ENCODE measurements at regions not wholly inside any gene's neighbourhood (a gene's known extent, or its start where the extent isn't known, plus 50 kb on each side); places are given as distances from the start of the nearest gene placed in this dataset.

DNA sequence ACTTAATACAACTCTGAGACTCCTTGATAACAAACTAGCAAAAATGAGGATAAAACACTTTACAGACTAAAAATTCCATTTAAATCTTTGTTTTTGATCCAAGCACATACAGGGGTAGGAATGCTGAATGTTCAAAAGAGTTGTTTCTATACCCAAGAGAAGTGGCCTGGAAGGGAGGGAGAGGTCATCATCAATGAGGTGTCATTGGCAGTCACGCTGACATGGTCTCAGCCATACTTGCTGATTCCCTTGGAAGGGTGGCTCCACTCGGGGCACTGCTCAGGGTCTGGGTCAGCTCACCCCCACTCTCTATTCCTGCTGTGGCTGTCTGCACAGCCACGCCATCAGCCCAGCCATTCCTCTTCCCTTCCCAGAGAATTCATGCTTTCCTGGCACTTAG, 105.2 kb upstream of the PELI1 start:
- Histone ChIP-seq H3K27me3 (ENCODE audit: control insufficient read depth in 2 of 2, insufficient read depth in 2 of 2, low read length in 2 of 2) (no peaks in the 10 kb centered on the region), H3K4me3 (replicated peaks in 1 of 3; ENCODE audit: low read depth in 2 of 3, low read length in 3 of 3) (no peak overlapping the region), H3K27ac (ENCODE audit: low read depth in 1 of 2, low read length in 2 of 2) (no peak overlapping the region), H4K20me1 (ENCODE audit: insufficient read depth, low read length) (no peaks in the 10 kb centered on the region), H3K36me3 (replicated peaks in 1 of 2; ENCODE audit: control insufficient read depth in 1 of 2, insufficient read depth in 2 of 2, low read length in 2 of 2) (no peaks in the 10 kb centered on the region), H3K4me2 (replicated peaks; ENCODE audit: extremely low read depth, low read length, poor library complexity, severe bottlenecking) (no peak overlapping the region), H3K79me2 (ENCODE audit: insufficient read depth, low read length) (no peaks in the 10 kb centered on the region), H3K4me1 (ENCODE audit: control insufficient read depth in 1 of 2, insufficient read depth in 2 of 2, low read length in 2 of 2) (no peaks in the 10 kb centered on the region), H3K9me3 (replicated peaks in 1 of 2; ENCODE audit: control insufficient read depth in 1 of 2, insufficient read depth in 1 of 2, low read length in 2 of 2) (no peaks in the 10 kb centered on the region), H2AFZ (ENCODE audit: insufficient read depth, low read depth, low read length, poor library complexity, severe bottlenecking) (no peak overlapping the region), H3K9ac (ENCODE audit: insufficient read depth, low read length, poor library complexity, severe bottlenecking) (no peak overlapping the region)
- DNase-seq: no peak
- H3K36me3 Mint-ChIP-seq: peaks cover 3 to 10% of the 10 kb centered on the region in 2 donors
- no peak overlapping the region for H3K27ac Mint-ChIP-seq
- H3K27me3 Mint-ChIP-seq (ENCODE audit: low read depth in 3 of 3): peaks cover 0 to 5% (median 0%) of the 10 kb centered on the region in 3 donors
- no peak overlapping the region for H3K4me3 Mint-ChIP-seq
- peaks cover 0 to 3% (median 0%) of the 10 kb centered on the region in 7 donors for H3K9me3 Mint-ChIP-seq
- no peaks in the 10 kb centered on the region for H3K4me1 Mint-ChIP-seq
- WGBS (ENCODE audit: insufficient coverage): 100% methylated on average over 1 of the region's 3 CpGs
- intact Hi-C loops (cut with micrococcal nuclease): loop anchor here in 1 of 2 donors (10.0 kb wide), 1 partner anchor 45 kb away; no protein-coding TSS in a partner anchor
- TF ChIP-seq, protein P1, sequence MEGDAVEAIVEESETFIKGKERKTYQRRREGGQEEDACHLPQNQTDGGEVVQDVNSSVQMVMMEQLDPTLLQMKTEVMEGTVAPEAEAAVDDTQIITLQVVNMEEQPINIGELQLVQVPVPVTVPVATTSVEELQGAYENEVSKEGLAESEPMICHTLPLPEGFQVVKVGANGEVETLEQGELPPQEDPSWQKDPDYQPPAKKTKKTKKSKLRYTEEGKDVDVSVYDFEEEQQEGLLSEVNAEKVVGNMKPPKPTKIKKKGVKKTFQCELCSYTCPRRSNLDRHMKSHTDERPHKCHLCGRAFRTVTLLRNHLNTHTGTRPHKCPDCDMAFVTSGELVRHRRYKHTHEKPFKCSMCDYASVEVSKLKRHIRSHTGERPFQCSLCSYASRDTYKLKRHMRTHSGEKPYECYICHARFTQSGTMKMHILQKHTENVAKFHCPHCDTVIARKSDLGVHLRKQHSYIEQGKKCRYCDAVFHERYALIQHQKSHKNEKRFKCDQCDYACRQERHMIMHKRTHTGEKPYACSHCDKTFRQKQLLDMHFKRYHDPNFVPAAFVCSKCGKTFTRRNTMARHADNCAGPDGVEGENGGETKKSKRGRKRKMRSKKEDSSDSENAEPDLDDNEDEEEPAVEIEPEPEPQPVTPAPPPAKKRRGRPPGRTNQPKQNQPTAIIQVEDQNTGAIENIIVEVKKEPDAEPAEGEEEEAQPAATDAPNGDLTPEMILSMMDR (IDR thresholded peaks at IDR 0.05): no peak

GRCh38 chr2:64250063-64250462, 105.8 kb upstream of the PELI1 start:
- no peak overlapping the region for H3K4me3 Mint-ChIP-seq
- no peak overlapping the region for H3K4me3 ChIP-seq (replicated peaks in 1 of 3; ENCODE audit: low read depth in 2 of 3, low read length in 3 of 3)
- no peaks in the 10 kb centered on the region for H4K20me1 ChIP-seq (ENCODE audit: insufficient read depth, low read length)
- no peaks in the 10 kb centered on the region for H3K36me3 ChIP-seq (replicated peaks in 1 of 2; ENCODE audit: control insufficient read depth in 1 of 2, insufficient read depth in 2 of 2, low read length in 2 of 2)
- H3K36me3 Mint-ChIP-seq: peaks cover 3 to 10% of the 10 kb centered on the region in 2 donors
- H3K79me2 ChIP-seq (ENCODE audit: insufficient read depth, low read length): no peaks in the 10 kb centered on the region
- TF ChIP-seq, protein P1 (IDR thresholded peaks at IDR 0.05): no peak
- H2AFZ ChIP-seq (ENCODE audit: insufficient read depth, low read depth, low read length, poor library complexity, severe bottlenecking): no peak overlapping the region
- H3K4me1 Mint-ChIP-seq: no peaks in the 10 kb centered on the region
- DNase-seq: no peak
- peaks cover 0 to 5% (median 0%) of the 10 kb centered on the region in 3 donors for H3K27me3 Mint-ChIP-seq (ENCODE audit: low read depth in 3 of 3)
- H3K27ac Mint-ChIP-seq: no peak overlapping the region
- WGBS (ENCODE audit: insufficient coverage): 95% methylated on average over 2 of the region's 2 CpGs
- H3K27ac ChIP-seq (ENCODE audit: low read depth in 1 of 2, low read length in 2 of 2): no peak overlapping the region
- intact Hi-C loops (cut with micrococcal nuclease): no loop called here
- H3K27me3 ChIP-seq (ENCODE audit: control insufficient read depth in 2 of 2, insufficient read depth in 2 of 2, low read length in 2 of 2): no peaks in the 10 kb centered on the region
- peaks cover 0 to 3% (median 0%) of the 10 kb centered on the region in 7 donors for H3K9me3 Mint-ChIP-seq
- no peak overlapping the region for H3K9ac ChIP-seq (ENCODE audit: insufficient read depth, low read length, poor library complexity, severe bottlenecking)
- no peaks in the 10 kb centered on the region for H3K4me1 ChIP-seq (ENCODE audit: control insufficient read depth in 1 of 2, insufficient read depth in 2 of 2, low read length in 2 of 2)
- H3K4me2 ChIP-seq (replicated peaks; ENCODE audit: extremely low read depth, low read length, poor library complexity, severe bottlenecking): no peak overlapping the region
- no peaks in the 10 kb centered on the region for H3K9me3 ChIP-seq (replicated peaks in 1 of 2; ENCODE audit: control insufficient read depth in 1 of 2, insufficient read depth in 1 of 2, low read length in 2 of 2)
